ENCODE measurements at regions not wholly inside any gene's neighbourhood (a gene's known extent, or its start where the extent isn't known, plus 50 kb on each side); places are given as distances from the start of the nearest gene placed in this dataset.
A peak's percentile ranks its signal among the peaks of the same experiment; 100 is the strongest.

GRCh38 chr15:47196048-47196447, 521.3 kb upstream of the SEMA6D start:
- no peak overlapping the region for H3K27ac ChIP-seq
- H3K4me3 ChIP-seq, result no peak overlapping the region
- DNase-seq (ENCODE audit: low spot score), result no peak
- TF ChIP-seq CTCF (IDR thresholded peaks at IDR 0.05), result peak; percentile 67

GRCh38 chr15:47203993-47204392, 513.3 kb upstream of the SEMA6D start:
- DNase-seq (ENCODE audit: low spot score), result no peak

GRCh38 chr15:47206358-47206978, 510.8 kb upstream of the SEMA6D start:
- Histone ChIP-seq H3K27ac (no peak overlapping the region), H3K4me3 (no peak overlapping the region)
- DNase-seq (ENCODE audit: low spot score), result no peak
- TF ChIP-seq CTCF (IDR thresholded peaks at IDR 0.05), result no peak

More at GRCh38 chr15:47203993-47204392, 513.3 kb upstream of the SEMA6D start:
- H3K27ac ChIP-seq, result no peak overlapping the region
- H3K4me3 ChIP-seq, result no peak overlapping the region
- TF ChIP-seq CTCF (IDR thresholded peaks at IDR 0.05), result no peak

- DNase-seq (ENCODE audit: low spot score), result no peak
- H3K27ac ChIP-seq, result no peak overlapping the region
- H3K4me3 ChIP-seq, result no peak overlapping the region
- no peak for TF ChIP-seq CTCF (IDR thresholded peaks at IDR 0.05)
Measured at GRCh38 chr15:47209591-47209990, 507.7 kb upstream of the SEMA6D start.

GRCh38 chr15:47212222-47213010, 504.9 kb upstream of the SEMA6D start:
- no peak for TF ChIP-seq CTCF (IDR thresholded peaks at IDR 0.05)
- no peak for DNase-seq (ENCODE audit: low spot score)
- no peak overlapping the region for H3K27ac ChIP-seq

GRCh38 chr15:47213883-47214282, 503.4 kb upstream of the SEMA6D start:
- no peak for DNase-seq (ENCODE audit: low spot score)
- Histone ChIP-seq H3K27ac (no peak overlapping the region), H3K4me3 (no peak overlapping the region)
- no peak for TF ChIP-seq CTCF (IDR thresholded peaks at IDR 0.05)

More at GRCh38 chr15:47212222-47213010, 504.9 kb upstream of the SEMA6D start:
- H3K4me3 ChIP-seq, result no peak overlapping the region

GRCh38 chr15:47218295-47218694, 499.0 kb upstream of the SEMA6D start:
- no peak overlapping the region for H3K4me3 ChIP-seq
- TF ChIP-seq CTCF (IDR thresholded peaks at IDR 0.05), result no peak
- DNase-seq (ENCODE audit: low spot score), result no peak
- no peak overlapping the region for H3K27ac ChIP-seq

Data from coronary artery (tissue), 2 donors.